MM.1S (cell line): ENCODE measurements at regions not wholly inside any gene's neighbourhood (a gene's known extent, or its start where the extent isn't known, plus 50 kb on each side); places are given as distances from the start of the nearest gene placed in this dataset.

Experiments used
- DNase-seq: peaks from one replicate; pipeline ENCODE4 v3.0.0-alpha.2; 2015
- H2AFZ ChIP-seq: fragments of 300-600 bp; sonication (generic); 2 replicates; pipeline ENCODE4 v1.6.0; 2016; ENCODE audit warnings: antibody characterized with exemption, low read length
- H3F3A ChIP-seq: fragments of 300-600 bp; sonication (generic); 2 replicates; pipeline ENCODE4 v1.6.1; 2016; ENCODE audit warnings: mild to moderate bottlenecking, antibody characterized with exemption, low read length, moderate library complexity, mixed read lengths; ENCODE audit not compliant: insufficient read depth
- H3K27ac ChIP-seq: fragments of 300-600 bp; sonication (generic); 2 replicates; pipeline ENCODE4 v1.5.1; 2016; ENCODE audit warnings: mild to moderate bottlenecking, low read length
- H3K27me3 ChIP-seq: fragments of 300-600 bp; sonication (generic); replicated peaks from 2 replicates; pipeline ENCODE4 v1.6.0; 2016; ENCODE audit warnings: low read length; ENCODE audit not compliant: insufficient read depth
- H3K36me3 ChIP-seq: fragments of 300-600 bp; sonication (generic); replicated peaks from 2 replicates; pipeline ENCODE4 v1.6.1; 2016; ENCODE audit warnings: mild to moderate bottlenecking, low read length, mixed read lengths; ENCODE audit not compliant: insufficient read depth
- H3K4me1 ChIP-seq: fragments of 300-600 bp; sonication (generic); 2 replicates; pipeline ENCODE4 v1.6.1; 2016; ENCODE audit warnings: low read length, mixed read lengths
- H3K4me2 ChIP-seq: fragments of 300-600 bp; sonication (generic); 2 replicates; pipeline ENCODE4 v1.6.0; 2016; ENCODE audit warnings: low read depth, low read length
- H3K4me3 ChIP-seq: fragments of 300-600 bp; sonication (generic); 2 replicates; pipeline ENCODE4 v1.5.1; 2016; ENCODE audit warnings: low read length, mixed read lengths
- H3K79me2 ChIP-seq: fragments of 300-600 bp; sonication (generic); 2 replicates; pipeline ENCODE4 v1.6.1; 2016; ENCODE audit warnings: mixed run types, low read length, mixed read lengths
- H3K9ac ChIP-seq: fragments of 300-600 bp; sonication (generic); 2 replicates; pipeline ENCODE4 v1.6.1; 2016; ENCODE audit warnings: low read length, mixed read lengths
- H3K9me2 ChIP-seq: fragments of 300-600 bp; sonication (generic); replicated peaks from 2 replicates; pipeline ENCODE4 v1.6.1; 2016; ENCODE audit warnings: mild to moderate bottlenecking, low read length, mixed read lengths; ENCODE audit not compliant: insufficient read depth
- H3K9me3 ChIP-seq: fragments of 300-600 bp; sonication (generic); replicated peaks from 2 replicates; pipeline ENCODE4 v1.6.1; 2016; ENCODE audit warnings: mild to moderate bottlenecking, low read length, mixed read lengths; ENCODE audit not compliant: insufficient read depth
- H4K20me1 ChIP-seq: fragments of 300-600 bp; sonication (generic); 2 replicates; pipeline ENCODE4 v1.6.1; 2016; ENCODE audit warnings: mild to moderate bottlenecking, low read length, moderate library complexity, mixed read lengths; ENCODE audit not compliant: insufficient read depth
- CTCF ChIP-seq: fragments of 300-600 bp; sonication (generic); IDR thresholded peaks from 2 replicates; pipeline ENCODE4 v1.5.1; 2016; ENCODE audit warnings: antibody characterized with exemption, low read length, mixed read lengths
- EZH2 ChIP-seq: fragments of 300-600 bp; sonication (generic); optimal IDR thresholded peaks from 2 replicates; pipeline ENCODE3; 2017; ENCODE audit warnings: low read depth, mild to moderate bottlenecking, antibody characterized with exemption, low read length, mixed read lengths
- EZH2phosphoT487 ChIP-seq: fragments of 300-600 bp; sonication (generic); IDR thresholded peaks from 2 replicates; pipeline ENCODE4 v1.6.1; 2018; ENCODE audit warnings: antibody characterized with exemption, low read length

DNA sequence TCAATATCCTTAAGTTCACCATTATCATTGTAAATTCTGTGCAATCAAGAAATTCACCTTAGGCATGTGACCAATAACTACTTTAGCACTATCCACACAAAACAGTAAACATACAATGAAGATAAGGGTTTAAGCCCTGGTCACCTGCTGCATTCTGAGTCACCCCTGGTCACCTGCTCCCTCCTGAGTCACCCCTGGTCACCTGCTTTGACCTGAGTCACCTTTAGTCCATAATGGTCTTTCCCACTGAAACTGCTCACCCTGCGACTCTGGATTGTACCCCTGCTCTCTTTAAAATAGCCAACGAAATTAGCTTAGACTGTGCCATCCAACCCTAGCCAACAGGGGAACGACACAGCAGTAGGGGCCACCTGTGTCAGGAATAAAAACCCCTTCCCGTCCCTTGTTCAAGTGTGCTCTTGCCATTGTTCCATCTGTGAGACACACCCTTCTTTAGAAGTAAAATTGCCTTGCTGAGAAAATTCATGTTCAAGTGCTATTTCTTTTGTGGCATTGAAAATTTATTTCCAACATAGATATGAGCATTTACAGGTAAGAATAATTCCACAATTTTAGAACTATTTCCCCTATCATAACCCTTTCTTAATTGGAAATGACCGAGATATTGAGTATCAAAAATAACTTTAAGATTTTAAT, 902.8 kb downstream of the DSC3 start:
- H3F3A ChIP-seq, result no peaks in the 10 kb centered on the region
- H3K36me3 ChIP-seq, result no peaks in the 10 kb centered on the region
- H3K79me2 ChIP-seq, result no peaks in the 10 kb centered on the region
- no peak overlapping the region for H3K9ac ChIP-seq
- no peak overlapping the region for H3K27ac ChIP-seq
- no peak overlapping the region for H2AFZ ChIP-seq
- H3K4me1 ChIP-seq, result no peaks in the 10 kb centered on the region
- TF ChIP-seq EZH2 (no peak), CTCF (no peak), EZH2phosphoT487 (no peak)
- H3K4me3 ChIP-seq, result no peak overlapping the region
- H3K4me2 ChIP-seq, result no peak overlapping the region
- no peaks in the 10 kb centered on the region for H3K27me3 ChIP-seq
- DNase-seq, result no peak
- no peaks in the 10 kb centered on the region for H3K9me2 ChIP-seq
- H4K20me1 ChIP-seq, result no peaks in the 10 kb centered on the region
- H3K9me3 ChIP-seq, result no peaks in the 10 kb centered on the region

GRCh38 chr18:30135938-30136337, 906.6 kb downstream of the DSC3 start:
- no peaks in the 10 kb centered on the region for H3F3A ChIP-seq
- no peak overlapping the region for H2AFZ ChIP-seq
- H3K9me2 ChIP-seq, result no peaks in the 10 kb centered on the region
- H3K4me3 ChIP-seq, result no peak overlapping the region
- TF ChIP-seq CTCF (no peak), EZH2phosphoT487 (no peak), EZH2 (no peak)
- no peak overlapping the region for H3K4me2 ChIP-seq
- H3K4me1 ChIP-seq, result no peaks in the 10 kb centered on the region
- H3K27me3 ChIP-seq, result no peaks in the 10 kb centered on the region
- no peaks in the 10 kb centered on the region for H3K79me2 ChIP-seq
- DNase-seq, result no peak
- H4K20me1 ChIP-seq, result no peaks in the 10 kb centered on the region
- H3K9me3 ChIP-seq, result no peaks in the 10 kb centered on the region
- no peak overlapping the region for H3K9ac ChIP-seq
- H3K27ac ChIP-seq, result no peak overlapping the region
- H3K36me3 ChIP-seq, result no peaks in the 10 kb centered on the region

GRCh38 chr18:30134020-30134419, 908.5 kb downstream of the DSC3 start:
- Histone ChIP-seq H2AFZ (no peak overlapping the region), H3K9ac (no peak overlapping the region), H3K9me2 (no peaks in the 10 kb centered on the region), H3K4me1 (no peaks in the 10 kb centered on the region), H3K4me2 (no peak overlapping the region), H3K36me3 (no peaks in the 10 kb centered on the region), H3K27ac (no peak overlapping the region), H3F3A (no peaks in the 10 kb centered on the region), H3K27me3 (no peaks in the 10 kb centered on the region), H4K20me1 (no peaks in the 10 kb centered on the region), H3K9me3 (no peaks in the 10 kb centered on the region), H3K4me3 (no peak overlapping the region), H3K79me2 (no peaks in the 10 kb centered on the region)
- DNase-seq, result no peak
- no peak for TF ChIP-seq EZH2
- no peak for TF ChIP-seq CTCF
- TF ChIP-seq EZH2phosphoT487, result no peak
